Natural killer cell treated with Interleukin-12 subunit alpha and Interleukin-12 subunit beta and Interleukin-15 and Interleukin-18, amount 100 ng/mL, for 72 hours (primary cell): ENCODE measurements at regions not wholly inside any gene's neighbourhood (a gene's known extent, or its start where the extent isn't known, plus 50 kb on each side); places are given as distances from the start of the nearest gene placed in this dataset.

ENCODE experiments used
- ATAC-seq, 2 donors: fragments of 150-1000 bp; cut with Tn5 transposase in 1 of 2; sonication (Bioruptor Pico), chemical (Tn5 transposase) in 1 of 2; 2 replicates each; pipeline ENCODE4 v1.10.0; 2021
- DNase-seq: peaks from one replicate; pipeline ENCODE4 v3.0.0; 2022; ENCODE audit warnings: low spot score
- H3K27ac Mint-ChIP-seq, 2 donors: 1 replicate in 1 of 2; 2 replicates in 1 of 2; pipeline ENCODE4 v1.8.0; 2022; ENCODE audit warnings: mixed read lengths in 2 of 2, mild to moderate bottlenecking in 1 of 2, moderate library complexity in 1 of 2
- H3K27me3 Mint-ChIP-seq, 2 donors: 1 replicate in 1 of 2; 2 replicates in 1 of 2; pipeline ENCODE4 v1.8.0; 2022; ENCODE audit warnings: mixed read lengths in 2 of 2
- H3K36me3 Mint-ChIP-seq: one replicate; pipeline ENCODE4 v1.8.0; 2022; ENCODE audit warnings: mixed read lengths
- H3K4me1 Mint-ChIP-seq, 2 donors: 1 replicate in 1 of 2; 2 replicates in 1 of 2; pipeline ENCODE4 v1.8.0; 2022; ENCODE audit warnings: low read depth in 2 of 2, mixed read lengths in 2 of 2, mild to moderate bottlenecking in 1 of 2
- H3K4me3 Mint-ChIP-seq: one replicate; pipeline ENCODE4 v1.8.0; 2022; ENCODE audit warnings: mixed read lengths
- H3K9me3 Mint-ChIP-seq: 2 replicates; pipeline ENCODE4 v1.8.0; 2022; ENCODE audit warnings: mixed read lengths

GRCh38 chr5:158308429-158309025, 449.6 kb upstream of the CLINT1 start:
- H3K9me3 Mint-ChIP-seq: peaks cover 3% of the 10 kb centered on the region
- no peak overlapping the region for H3K27ac Mint-ChIP-seq
- H3K36me3 Mint-ChIP-seq: no peaks in the 10 kb centered on the region
- no peaks in the 10 kb centered on the region for H3K4me1 Mint-ChIP-seq
- DNase-seq (no peak), ATAC-seq (no peak)
- no peak overlapping the region for H3K4me3 Mint-ChIP-seq
- peaks cover 2 to 6% of the 10 kb centered on the region in 2 donors for H3K27me3 Mint-ChIP-seq

GRCh38 chr5:158305861-158306260, 446.9 kb upstream of the CLINT1 start:
- H3K9me3 Mint-ChIP-seq: peaks cover 3% of the 10 kb centered on the region
- H3K27me3 Mint-ChIP-seq: peaks cover 0 to 6% of the 10 kb centered on the region in 2 donors
- DNase-seq (no peak), ATAC-seq (no peak)
- H3K36me3 Mint-ChIP-seq: no peaks in the 10 kb centered on the region
- H3K27ac Mint-ChIP-seq: no peak overlapping the region
- H3K4me1 Mint-ChIP-seq: no peaks in the 10 kb centered on the region
- H3K4me3 Mint-ChIP-seq: no peak overlapping the region

GRCh38 chr5:158304607-158305006, 445.7 kb upstream of the CLINT1 start:
- ATAC-seq (no peak), DNase-seq (no peak)
- Mint-ChIP-seq H3K27ac (no peak overlapping the region), H3K4me3 (no peak overlapping the region), H3K9me3 (no peaks in the 10 kb centered on the region), H3K27me3 (peaks cover 0 to 6% of the 10 kb centered on the region in 2 donors), H3K4me1 (no peaks in the 10 kb centered on the region), H3K36me3 (no peaks in the 10 kb centered on the region)

- no peak overlapping the region for H3K4me3 Mint-ChIP-seq
- no peaks in the 10 kb centered on the region for H3K4me1 Mint-ChIP-seq
- DNase-seq: no peak
- no peak for ATAC-seq
- H3K27me3 Mint-ChIP-seq: peaks cover 0 to 4% of the 10 kb centered on the region in 2 donors
- no peaks in the 10 kb centered on the region for H3K36me3 Mint-ChIP-seq
- H3K27ac Mint-ChIP-seq: no peak overlapping the region
- H3K9me3 Mint-ChIP-seq: no peaks in the 10 kb centered on the region
Measured at GRCh38 chr5:158303883-158304282, 444.9 kb upstream of the CLINT1 start.

- Mint-ChIP-seq H3K9me3 (no peaks in the 10 kb centered on the region), H3K36me3 (no peaks in the 10 kb centered on the region)
Measured at GRCh38 chr5:158303275-158303674, 444.3 kb upstream of the CLINT1 start.

GRCh38 chr5:158302029-158302428, 443.1 kb upstream of the CLINT1 start:
- H3K9me3 Mint-ChIP-seq: no peaks in the 10 kb centered on the region
- DNase-seq: no peak
- H3K36me3 Mint-ChIP-seq: peaks cover 1% of the 10 kb centered on the region
- H3K4me1 Mint-ChIP-seq: no peaks in the 10 kb centered on the region
- no peaks in the 10 kb centered on the region for H3K27me3 Mint-ChIP-seq
- no peak overlapping the region for H3K27ac Mint-ChIP-seq
- ATAC-seq: no peak
- no peak overlapping the region for H3K4me3 Mint-ChIP-seq

More at GRCh38 chr5:158303275-158303674, 444.3 kb upstream of the CLINT1 start:
- H3K4me1 Mint-ChIP-seq: no peaks in the 10 kb centered on the region
- H3K4me3 Mint-ChIP-seq: no peak overlapping the region
- DNase-seq: no peak
- H3K27ac Mint-ChIP-seq: no peak overlapping the region
- H3K27me3 Mint-ChIP-seq: no peaks in the 10 kb centered on the region
- no peak for ATAC-seq

GRCh38 chr5:158301186-158301585, 442.2 kb upstream of the CLINT1 start:
- no peak for ATAC-seq

GRCh38 chr5:158300256-158300655, 441.3 kb upstream of the CLINT1 start:
- Mint-ChIP-seq H3K4me1 (no peaks in the 10 kb centered on the region), H3K9me3 (no peaks in the 10 kb centered on the region), H3K36me3 (peaks cover 8% of the 10 kb centered on the region), H3K4me3 (no peak overlapping the region), H3K27me3 (no peaks in the 10 kb centered on the region), H3K27ac (no peak overlapping the region)
- DNase-seq: no peak
- ATAC-seq: no peak

More at GRCh38 chr5:158301186-158301585, 442.2 kb upstream of the CLINT1 start:
- DNase-seq: no peak
- Mint-ChIP-seq H3K27ac (no peak overlapping the region), H3K9me3 (no peaks in the 10 kb centered on the region), H3K4me1 (no peaks in the 10 kb centered on the region), H3K4me3 (no peak overlapping the region), H3K27me3 (no peaks in the 10 kb centered on the region), H3K36me3 (peaks cover 8% of the 10 kb centered on the region)

GRCh38 chr5:158297002-158297527, 438.1 kb upstream of the CLINT1 start:
- no peak overlapping the region for H3K4me3 Mint-ChIP-seq
- DNase-seq: no peak
- no peak overlapping the region for H3K27ac Mint-ChIP-seq
- H3K4me1 Mint-ChIP-seq: no peaks in the 10 kb centered on the region
- no peaks in the 10 kb centered on the region for H3K27me3 Mint-ChIP-seq
- H3K9me3 Mint-ChIP-seq: no peaks in the 10 kb centered on the region
- H3K36me3 Mint-ChIP-seq: peaks cover 8% of the 10 kb centered on the region
- ATAC-seq: no peak

- Mint-ChIP-seq H3K4me3 (no peak overlapping the region), H3K27ac (no peak overlapping the region), H3K36me3 (peaks cover 8% of the 10 kb centered on the region), H3K9me3 (no peaks in the 10 kb centered on the region), H3K27me3 (no peaks in the 10 kb centered on the region), H3K4me1 (no peaks in the 10 kb centered on the region)
- DNase-seq (no peak), ATAC-seq (no peak)
Measured at GRCh38 chr5:158294701-158295100, 435.8 kb upstream of the CLINT1 start.

GRCh38 chr5:158292981-158293380, 434.0 kb upstream of the CLINT1 start:
- DNase-seq (no peak), ATAC-seq (no peak)
- Mint-ChIP-seq H3K27ac (no peak overlapping the region), H3K4me3 (no peak overlapping the region), H3K27me3 (no peaks in the 10 kb centered on the region), H3K9me3 (no peaks in the 10 kb centered on the region), H3K36me3 (peaks cover 8% of the 10 kb centered on the region), H3K4me1 (no peaks in the 10 kb centered on the region)

GRCh38 chr5:158289967-158290366, 431.0 kb upstream of the CLINT1 start:
- no peaks in the 10 kb centered on the region for H3K4me1 Mint-ChIP-seq
- no peaks in the 10 kb centered on the region for H3K9me3 Mint-ChIP-seq
- DNase-seq (no peak), ATAC-seq (no peak)
- no peak overlapping the region for H3K4me3 Mint-ChIP-seq
- H3K36me3 Mint-ChIP-seq: no peaks in the 10 kb centered on the region
- H3K27ac Mint-ChIP-seq: no peak overlapping the region
- no peaks in the 10 kb centered on the region for H3K27me3 Mint-ChIP-seq

- H3K27ac Mint-ChIP-seq: no peak overlapping the region
- no peaks in the 10 kb centered on the region for H3K36me3 Mint-ChIP-seq
- DNase-seq: no peak
- H3K4me1 Mint-ChIP-seq: no peaks in the 10 kb centered on the region
- no peak for ATAC-seq
- no peaks in the 10 kb centered on the region for H3K27me3 Mint-ChIP-seq
- no peak overlapping the region for H3K4me3 Mint-ChIP-seq
- H3K9me3 Mint-ChIP-seq: peaks cover 5% of the 10 kb centered on the region
Measured at GRCh38 chr5:158288272-158288657, 429.3 kb upstream of the CLINT1 start.

GRCh38 chr5:158287643-158288271, 428.8 kb upstream of the CLINT1 start:
- no peak overlapping the region for H3K27ac Mint-ChIP-seq
- ATAC-seq (no peak), DNase-seq (no peak)
- no peaks in the 10 kb centered on the region for H3K4me1 Mint-ChIP-seq
- no peaks in the 10 kb centered on the region for H3K27me3 Mint-ChIP-seq
- H3K4me3 Mint-ChIP-seq: no peak overlapping the region
- H3K36me3 Mint-ChIP-seq: no peaks in the 10 kb centered on the region
- peaks cover 5% of the 10 kb centered on the region for H3K9me3 Mint-ChIP-seq
